PC-9 (cell line): ENCODE measurements at regions not wholly inside any gene's neighbourhood (a gene's known extent, or its start where the extent isn't known, plus 50 kb on each side); places are given as distances from the start of the nearest gene placed in this dataset.
"Not testable (repeated sequence)": the region's sequence is repeated elsewhere in the genome, so short reads cannot be mapped to it uniquely, and the experiment has no call there.

Experiments used
- CTCF ChIP-seq: fragments of 200-600 bp; sonication (generic); conservative IDR thresholded peaks from 2 replicates; pipeline ENCODE4 v1.6.1; 2017; ENCODE audit warnings: mixed run types, antibody characterized with exemption, mild to moderate bottlenecking, moderate library complexity
- EZH2 ChIP-seq: fragments of 200-600 bp; sonication (generic); IDR thresholded peaks from 2 replicates; pipeline ENCODE4 v1.8.0; 2017; ENCODE audit warnings: antibody characterized with exemption, low read depth

DNA sequence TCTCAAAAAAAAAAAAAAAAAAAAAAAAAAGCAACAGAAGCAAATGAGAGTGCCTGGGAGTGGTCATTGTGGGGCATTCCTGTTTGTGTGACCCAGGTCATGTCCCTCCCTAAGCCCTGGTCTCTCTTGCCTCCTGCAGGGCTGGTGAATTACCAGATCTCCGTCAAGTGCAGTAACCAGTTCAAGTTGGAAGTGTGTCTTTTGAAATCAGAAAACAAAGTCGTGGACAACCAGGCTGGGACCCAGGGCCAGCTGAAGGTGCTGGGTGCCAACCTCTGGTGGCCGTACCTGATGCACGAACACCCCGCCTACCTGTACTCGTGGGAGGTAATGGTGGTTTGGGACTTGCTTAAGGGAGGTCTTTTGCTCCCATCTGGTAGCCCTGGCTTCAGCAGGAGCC, 1362.0 kb downstream of the CDH12 start:
- TF ChIP-seq CTCF, EZH2: not testable (repeated sequence)
